HEK293T (cell line): ENCODE measurements at regions not wholly inside any gene's neighbourhood (a gene's known extent, or its start where the extent isn't known, plus 50 kb on each side); places are given as distances from the start of the nearest gene placed in this dataset.

Experiments used
- BHLHE40 ChIP-seq: fragments of 450-650 bp; IDR thresholded peaks from 2 replicates; pipeline ENCODE4 v1.6.1; 2016; ENCODE audit warnings: mild to moderate bottlenecking, moderate library complexity, borderline replicate concordance
- CTBP1 ChIP-seq: fragments of 450-650 bp; IDR thresholded peaks from 2 replicates; pipeline ENCODE4 v1.6.1; 2016; ENCODE audit warnings: borderline replicate concordance
- ELF4 ChIP-seq: fragments of 450-650 bp; IDR thresholded peaks from 2 replicates; pipeline ENCODE4 v1.6.1; 2017; ENCODE audit warnings: antibody characterized with exemption
- FOXM1 ChIP-seq: fragments of 450-650 bp; IDR thresholded peaks from 2 replicates; pipeline ENCODE4 v1.6.1; 2017; ENCODE audit warnings: mild to moderate bottlenecking, borderline replicate concordance
- HDGF ChIP-seq: fragments of 450-650 bp; IDR thresholded peaks from 2 replicates; pipeline ENCODE4 v1.6.1; 2017; ENCODE audit warnings: antibody characterized with exemption, borderline replicate concordance
- L3MBTL2 ChIP-seq: fragments of 450-650 bp; conservative IDR thresholded peaks from 2 replicates; pipeline ENCODE4 v1.6.1; 2016; ENCODE audit warnings: mild to moderate bottlenecking
- NFRKB ChIP-seq: fragments of 450-650 bp; IDR thresholded peaks from 2 replicates; pipeline ENCODE4 v1.6.1; 2016; ENCODE audit warnings: mild to moderate bottlenecking, moderate library complexity
- PKNOX1 ChIP-seq: fragments of 450-650 bp; IDR thresholded peaks from 2 replicates; pipeline ENCODE4 v1.6.1; 2016
- SUZ12 ChIP-seq: fragments of 450-650 bp; IDR thresholded peaks from 2 replicates; pipeline ENCODE4 v1.6.1; 2016; ENCODE audit warnings: mild to moderate bottlenecking
- TARDBP ChIP-seq: fragments of 450-650 bp; IDR thresholded peaks from 2 replicates; pipeline ENCODE4 v1.6.1; 2016
- ZNF384 ChIP-seq: fragments of 450-650 bp; IDR thresholded peaks from 2 replicates; pipeline ENCODE4 v1.6.1; 2016

- TF ChIP-seq SUZ12 (no peak), TARDBP (no peak), NFRKB (no peak), BHLHE40 (no peak), PKNOX1 (no peak), ZNF384 (no peak), ELF4 (no peak), CTBP1 (no peak), FOXM1 (no peak), L3MBTL2 (no peak), HDGF (no peak)
These were observed 203.0 kb downstream of the PLPP3 start for GRCh38 chr1:56376188-56376984.
